Activated CD4-positive, alpha-beta T cell treated with anti-CD3 and anti-CD28 coated beads, Interleukin-2, amount 50 U/mL, for 1 hour (primary cell): ENCODE measurements at regions not wholly inside any gene's neighbourhood (a gene's known extent, or its start where the extent isn't known, plus 50 kb on each side); places are given as distances from the start of the nearest gene placed in this dataset.
"Not testable (repeated sequence)": the region's sequence is repeated elsewhere in the genome, so short reads cannot be mapped to it uniquely, and the experiment has no call there.

ENCODE experiments used
- DNase-seq: peaks from one replicate; pipeline ENCODE4 v3.0.0-alpha.2; 2020

- not testable (repeated sequence) for DNase-seq
These were observed 314.3 kb downstream of the GOLGA6L6 start for GRCh38 chr15:20227119-20227853.

GRCh38 chr15:20226531-20226930, 315.1 kb downstream of the GOLGA6L6 start:
- not testable (repeated sequence) for DNase-seq

GRCh38 chr15:20221063-20221462, 320.5 kb downstream of the GOLGA6L6 start:
- DNase-seq, result not testable (repeated sequence)

GRCh38 chr15:20219171-20219570, 322.4 kb downstream of the GOLGA6L6 start:
- DNase-seq, result not testable (repeated sequence)

GRCh38 chr15:20215700-20216099, 325.9 kb downstream of the GOLGA6L6 start:
- DNase-seq, result not testable (repeated sequence)

GRCh38 chr15:20214101-20214500, 327.5 kb downstream of the GOLGA6L6 start:
- not testable (repeated sequence) for DNase-seq

- DNase-seq, result not testable (repeated sequence)
These were observed 330.1 kb downstream of the GOLGA6L6 start for GRCh38 chr15:20211508-20211907.

GRCh38 chr15:20209973-20210372, 331.6 kb downstream of the GOLGA6L6 start:
- not testable (repeated sequence) for DNase-seq

- DNase-seq, result not testable (repeated sequence)
These were observed 334.0 kb downstream of the GOLGA6L6 start for GRCh38 chr15:20207607-20208006.

- DNase-seq, result not testable (repeated sequence)
These were observed 334.4 kb downstream of the GOLGA6L6 start for GRCh38 chr15:20207198-20207597.

GRCh38 chr15:20204177-20204866, 337.3 kb downstream of the GOLGA6L6 start:
- not testable (repeated sequence) for DNase-seq

- not testable (repeated sequence) for DNase-seq
These were observed 337.9 kb downstream of the GOLGA6L6 start for GRCh38 chr15:20203649-20204150.

- DNase-seq, result not testable (repeated sequence)
These were observed 346.9 kb downstream of the GOLGA6L6 start for GRCh38 chr15:20194591-20195198.

- peak; percentile 46 for DNase-seq
These were observed 348.3 kb downstream of the GOLGA6L6 start for GRCh38 chr15:20192982-20193929.

- DNase-seq, result not testable (repeated sequence)
These were observed 350.0 kb downstream of the GOLGA6L6 start for GRCh38 chr15:20191508-20192125.

- DNase-seq, result not testable (repeated sequence)
These were observed 353.0 kb downstream of the GOLGA6L6 start for GRCh38 chr15:20188611-20189010.

GRCh38 chr15:20187370-20188355, 353.9 kb downstream of the GOLGA6L6 start:
- not testable (repeated sequence) for DNase-seq

GRCh38 chr15:20184879-20185278, 356.7 kb downstream of the GOLGA6L6 start:
- not testable (repeated sequence) for DNase-seq

GRCh38 chr15:20168221-20168620, 373.4 kb downstream of the GOLGA6L6 start:
- not testable (repeated sequence) for DNase-seq

GRCh38 chr15:20153528-20153927, 388.1 kb downstream of the GOLGA6L6 start:
- not testable (repeated sequence) for DNase-seq
